GM19438 (cell line): ENCODE measurements at regions not wholly inside any gene's neighbourhood (a gene's known extent, or its start where the extent isn't known, plus 50 kb on each side); places are given as distances from the start of the nearest gene placed in this dataset.
"Not testable (repeated sequence)": the region's sequence is repeated elsewhere in the genome, so short reads cannot be mapped to it uniquely, and the experiment has no call there.

ENCODE experiments used
- ATAC-seq: cut with Tn5 transposase; IDR thresholded peaks from one replicate; pipeline ENCODE4 v1.9.1; 2021; ENCODE audit warnings: low read depth; ENCODE audit not compliant: unreplicated experiment

GRCh38 chr3:125645616-125646015 lies 50.3 kb upstream of the OSBPL11 start:
- no peak for ATAC-seq

- ATAC-seq = no peak
These were observed 51.3 kb upstream of the OSBPL11 start for GRCh38 chr3:125646581-125646980.

GRCh38 chr3:125647318-125648014 lies 52.2 kb upstream of the OSBPL11 start:
- no peak for ATAC-seq

DNA sequence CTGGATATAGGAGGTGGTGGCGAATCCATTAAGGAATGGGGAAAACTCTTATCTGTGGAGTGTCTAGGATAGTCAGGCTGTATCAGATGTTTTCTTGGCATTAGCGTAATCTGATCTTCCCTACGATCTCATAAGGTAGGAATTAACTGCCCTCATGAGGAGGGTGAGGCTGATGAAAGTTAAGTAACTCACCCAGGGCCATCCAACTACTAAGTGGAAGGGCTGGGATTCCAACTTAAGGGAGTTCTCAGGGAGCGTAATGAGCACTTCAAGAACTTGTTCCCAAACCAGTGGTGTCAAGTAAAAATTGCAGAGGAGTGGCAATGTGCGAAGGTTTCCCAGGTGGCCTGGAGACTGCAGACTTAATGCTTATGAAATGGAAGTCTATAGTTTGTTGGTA lies 55.9 kb upstream of the OSBPL11 start:
- no peak for ATAC-seq

- no peak for ATAC-seq
These were observed 57.1 kb upstream of the OSBPL11 start for GRCh38 chr3:125652349-125652748.

DNA sequence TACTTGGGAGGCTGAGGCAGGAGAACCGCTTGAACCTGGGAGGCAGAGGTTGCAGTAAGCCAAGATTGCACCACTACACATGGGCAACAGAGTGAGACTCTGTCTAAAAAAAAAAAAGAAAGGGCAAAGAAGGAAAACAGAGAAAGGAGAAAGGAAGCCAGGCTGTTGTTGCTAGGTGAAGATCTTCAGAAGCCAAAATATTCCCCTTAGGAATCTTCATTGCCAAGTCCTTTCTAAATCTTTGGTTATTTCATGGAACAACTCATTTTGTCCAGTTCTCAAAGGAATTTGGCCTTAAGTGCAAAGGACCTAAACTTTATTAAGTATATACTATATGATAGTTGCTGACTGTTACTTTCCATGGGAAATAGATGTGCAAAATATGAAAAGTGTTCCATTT lies 59.2 kb upstream of the OSBPL11 start:
- ATAC-seq = no peak

DNA sequence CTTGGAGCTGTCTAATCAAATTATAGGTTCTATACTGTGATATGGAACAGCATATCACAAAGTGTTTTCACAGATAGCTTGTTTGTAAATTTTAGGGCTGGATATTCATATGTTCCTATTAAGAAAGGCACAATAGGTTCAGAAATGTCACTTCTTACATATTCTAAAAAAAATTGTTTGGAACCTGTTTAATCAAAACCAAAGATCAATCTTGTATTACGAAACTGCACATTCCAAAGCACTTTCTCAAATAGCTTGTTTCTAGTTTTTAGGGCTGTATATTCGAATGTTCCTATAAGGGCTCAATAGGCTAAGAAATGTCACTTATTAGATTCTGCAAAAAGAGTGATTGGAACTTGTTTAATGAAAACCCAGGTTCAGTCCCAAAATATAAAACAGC lies 67.4 kb upstream of the OSBPL11 start:
- no peak for ATAC-seq

- ATAC-seq = no peak
These were observed 75.1 kb upstream of the OSBPL11 start for GRCh38 chr3:125670352-125670751.

DNA sequence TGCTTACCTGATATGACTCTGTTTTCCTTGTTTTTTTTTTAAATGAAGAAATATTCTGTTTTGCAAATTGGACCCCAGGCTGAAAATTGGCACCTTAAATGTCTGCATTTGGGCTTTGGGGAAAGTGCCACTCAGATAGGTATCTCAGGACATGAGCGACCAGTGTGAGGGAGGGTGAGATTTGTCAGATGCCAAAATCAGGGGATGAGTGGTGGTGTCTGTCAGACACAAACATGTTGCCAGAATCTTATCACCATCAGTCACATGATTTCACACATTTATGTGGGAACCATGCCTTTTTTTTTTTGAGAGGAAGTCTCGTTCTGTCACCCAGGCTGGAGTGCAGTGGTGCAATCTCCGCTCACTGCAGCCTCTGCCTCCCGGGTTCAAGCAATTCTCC lies 75.6 kb upstream of the OSBPL11 start:
- ATAC-seq = no peak

GRCh38 chr3:125671461-125672243 lies 76.4 kb upstream of the OSBPL11 start:
- no peak for ATAC-seq

DNA sequence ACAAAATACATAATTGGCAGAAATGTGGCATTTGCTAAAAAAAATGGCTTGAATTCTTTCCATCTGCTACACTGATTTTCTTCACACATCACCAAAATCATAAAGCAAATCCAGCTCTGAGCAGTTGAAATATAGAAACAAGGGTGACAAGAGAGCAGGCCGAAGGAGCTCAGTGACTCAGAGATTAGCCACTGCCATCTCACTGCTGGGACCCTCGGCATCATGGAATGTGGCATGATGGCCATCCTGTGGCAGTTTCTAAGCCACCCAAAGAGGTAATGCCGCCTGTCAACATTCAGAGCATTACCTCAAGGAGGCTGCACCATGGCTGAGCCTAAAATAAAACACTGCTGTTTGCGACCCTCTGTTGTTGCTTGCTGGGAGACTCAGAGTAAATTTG lies 80.5 kb upstream of the OSBPL11 start:
- ATAC-seq = no peak

DNA sequence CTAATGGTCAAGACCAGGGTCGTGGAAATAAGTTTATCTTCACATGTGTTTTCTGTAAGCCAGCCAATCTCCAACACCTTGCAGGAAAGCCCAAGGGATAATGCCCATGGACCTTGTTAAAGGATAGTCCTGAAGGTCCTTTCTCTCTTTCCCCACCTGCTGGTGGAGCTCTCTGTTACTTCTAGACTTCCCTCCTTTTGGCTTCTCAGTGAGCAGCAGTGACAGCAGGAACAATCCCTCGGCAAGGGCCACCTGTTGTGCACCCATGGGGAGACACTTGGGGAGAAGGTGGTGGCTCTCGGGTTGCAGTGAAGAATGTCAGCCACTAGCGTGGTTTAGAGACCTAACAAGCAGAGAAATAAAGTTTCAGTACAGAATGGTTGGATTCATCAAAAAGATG lies 84.0 kb upstream of the OSBPL11 start:
- no peak for ATAC-seq

GRCh38 chr3:125681146-125681545 lies 85.8 kb upstream of the OSBPL11 start:
- ATAC-seq = no peak

GRCh38 chr3:125681906-125682305 lies 86.6 kb upstream of the OSBPL11 start:
- ATAC-seq = not testable (repeated sequence)

GRCh38 chr3:125682610-125683009 lies 87.3 kb upstream of the OSBPL11 start:
- ATAC-seq = not testable (repeated sequence)

GRCh38 chr3:125683067-125683829 lies 88.0 kb upstream of the OSBPL11 start:
- no peak for ATAC-seq

DNA sequence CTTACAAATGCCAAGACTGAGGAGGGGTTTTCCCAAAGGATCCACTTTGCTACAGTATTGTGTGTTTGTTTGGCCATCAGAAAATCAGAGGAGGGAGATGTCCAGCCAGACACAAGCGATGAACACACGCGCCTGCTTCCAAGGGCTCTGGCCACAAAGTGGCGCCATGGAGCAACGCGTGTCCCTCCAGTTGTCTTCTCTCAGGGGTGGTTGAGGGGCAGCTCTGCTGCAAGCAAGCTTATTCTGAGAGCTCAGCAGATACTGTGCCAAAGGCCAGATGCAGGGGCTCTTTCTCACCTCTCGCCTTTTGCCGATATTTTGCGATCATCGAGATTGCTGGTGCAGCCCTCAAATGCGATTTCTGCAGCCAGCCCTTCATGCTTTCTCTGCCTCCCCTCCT lies 88.9 kb upstream of the OSBPL11 start:
- ATAC-seq = no peak

DNA sequence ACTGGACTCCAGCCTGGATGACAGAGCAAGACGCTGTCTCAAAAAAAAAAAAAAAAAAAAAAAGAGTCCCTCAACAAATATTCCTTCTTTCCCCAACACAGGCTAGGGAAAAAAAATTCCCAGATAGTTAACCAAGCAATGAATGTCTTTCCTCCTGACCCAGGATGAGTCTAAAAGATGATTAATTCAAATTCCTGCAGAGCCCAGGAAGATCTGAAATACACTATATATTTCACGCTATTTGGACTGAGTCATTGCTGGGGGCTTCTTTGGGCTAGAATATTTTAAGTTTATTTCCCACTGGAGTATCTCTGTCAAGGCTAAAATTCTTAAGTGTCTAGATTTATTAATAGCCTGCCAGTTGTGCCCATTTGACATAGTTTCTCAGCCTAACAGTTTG lies 90.4 kb upstream of the OSBPL11 start:
- not testable (repeated sequence) for ATAC-seq

DNA sequence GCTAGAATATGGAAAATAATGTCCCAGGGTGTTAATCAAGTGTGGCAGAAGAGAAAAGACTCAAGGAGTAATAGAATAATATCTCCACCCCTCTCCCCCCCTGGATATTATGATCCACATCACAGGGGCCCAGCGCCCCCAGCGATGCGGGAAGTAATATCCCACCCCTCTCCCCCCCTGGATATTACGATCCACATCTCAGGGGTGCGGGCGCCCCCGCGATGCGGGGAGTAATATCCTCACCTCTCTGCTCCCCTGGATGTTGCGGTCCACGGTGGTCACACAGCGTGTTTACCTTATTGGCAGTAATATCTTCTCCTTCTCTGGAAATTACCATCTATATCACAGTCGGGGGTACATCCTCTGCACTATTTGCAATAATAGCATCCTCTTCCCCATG lies 97.1 kb upstream of the OSBPL11 start:
- ATAC-seq = no peak

- no peak for ATAC-seq
These were observed 98.6 kb upstream of the OSBPL11 start for GRCh38 chr3:125693887-125694286.

GRCh38 chr3:125694761-125695294 lies 99.5 kb upstream of the OSBPL11 start:
- ATAC-seq = no peak
